Esophagus muscularis mucosa (tissue), 4 donors: ENCODE measurements at regions not wholly inside any gene's neighbourhood (a gene's known extent, or its start where the extent isn't known, plus 50 kb on each side); places are given as distances from the start of the nearest gene placed in this dataset.

ENCODE experiments used
- DNase-seq: peaks from one replicate; pipeline ENCODE4 v3.0.0-alpha.2; 2017; ENCODE audit errors: extremely low spot score
- H3K27ac ChIP-seq, 4 donors: fragments of 200-600 bp; sonication (generic); replicated peaks in 1 of 4; 1 replicate in 3 of 4; 2 replicates in 1 of 4; pipeline ENCODE4 v1.5.1; 2016 to 2019; ENCODE audit warnings: mild to moderate bottlenecking in 1 of 4
- H3K27me3 ChIP-seq, 4 donors: fragments of 200-600 bp; sonication (generic); one replicate each; pipeline versions ENCODE4 v1.5.1 to v1.6.0; 2016 to 2019
- H3K36me3 ChIP-seq, 4 donors: fragments of 200-600 bp; sonication (generic); one replicate each; pipeline ENCODE4 v1.5.1; 2016 to 2019
- H3K4me1 ChIP-seq, 4 donors: fragments of 200-600 bp; sonication (generic); one replicate each; pipeline ENCODE4 v1.5.1; 2016 to 2019
- H3K4me3 ChIP-seq, 4 donors: fragments of 200-600 bp; sonication (generic); 1 replicate in 2 of 4; 2 replicates in 2 of 4; pipeline ENCODE4 v1.5.1; 2016 to 2019; ENCODE audit warnings: mild to moderate bottlenecking in 4 of 4, moderate library complexity in 1 of 4
- H3K9me3 ChIP-seq, 4 donors: fragments of 200-600 bp; sonication (generic); 1 replicate in 3 of 4; 2 replicates in 1 of 4; pipeline ENCODE4 v1.5.1; 2016 to 2019
- CTCF ChIP-seq, 3 experiments: fragments of 200-600 bp in 2 of 3; fragments of 450-650 bp in 1 of 3; sonication (generic) in 2 of 3; IDR thresholded peaks; one replicate each; pipeline ENCODE4 v1.5.1; 2017 to 2019; ENCODE audit warnings: antibody characterized with exemption in 3 of 3, mild to moderate bottlenecking in 2 of 3, moderate library complexity in 1 of 3
- EP300 ChIP-seq: sonication (generic); formaldehyde crosslinking; IDR thresholded peaks from one replicate; pipeline ENCODE4 v1.6.1; 2017; ENCODE audit warnings: antibody characterized with exemption
- POLR2A ChIP-seq: fragments of 450-650 bp; IDR thresholded peaks from one replicate; pipeline ENCODE4 v1.6.1; 2017; ENCODE audit warnings: antibody characterized with exemption, moderate library complexity, mild to moderate bottlenecking, low read depth
- POLR2AphosphoS5 ChIP-seq, 2 donors: sonication (generic); formaldehyde crosslinking; IDR thresholded peaks; one replicate each; pipeline ENCODE4 v1.6.1; 2017; ENCODE audit warnings: antibody characterized with exemption in 2 of 2
- WGBS: methylation state at CpG from one replicate; pipeline ENCODE4 v1.1.5; 2018; 5-methylcytosine and 5-hydroxymethylcytosine counted together
- intact Hi-C: fragments of 100-400 bp; cut with DNase I; formaldehyde crosslinking; loops from one replicate; pipeline ENCODE4 v1.15.1; 2023

- DNase-seq: no peak
- Histone ChIP-seq H3K4me1 (no peaks in the 10 kb centered on the region), H3K27ac (no peak overlapping the region), H3K27me3 (no peaks in the 10 kb centered on the region), H3K4me3 (no peak overlapping the region), H3K9me3 (no peaks in the 10 kb centered on the region), H3K36me3 (no peaks in the 10 kb centered on the region)
- WGBS: 67% methylated on average over 7 of the region's 7 CpGs
- intact Hi-C loops: no loop called here
- TF ChIP-seq EP300 (no peak), CTCF (IDR thresholded peaks at IDR 0.05) (no peak), POLR2A (no peak), POLR2AphosphoS5 (IDR thresholded peaks at IDR 0.05) (no peak)
These were observed 278.1 kb upstream of the SEL1L start for GRCh38 chr14:81811705-81812269.

GRCh38 chr14:81818271-81818670 lies 284.6 kb upstream of the SEL1L start:
- H3K4me1 ChIP-seq: no peaks in the 10 kb centered on the region
- peaks cover 0 to 16% (median 7%) of the 10 kb centered on the region in 4 donors for H3K9me3 ChIP-seq
- no peaks in the 10 kb centered on the region for H3K36me3 ChIP-seq
- 81% methylated on average over 1 of the region's 1 CpG for WGBS
- intact Hi-C loops: no loop called here
- no peak for TF ChIP-seq EP300
- TF ChIP-seq CTCF (IDR thresholded peaks at IDR 0.05): no peak
- TF ChIP-seq POLR2AphosphoS5 (IDR thresholded peaks at IDR 0.05): no peak
- no peak for TF ChIP-seq POLR2A
- no peak overlapping the region for H3K27ac ChIP-seq
- no peak for DNase-seq
- H3K4me3 ChIP-seq: no peak overlapping the region
- no peaks in the 10 kb centered on the region for H3K27me3 ChIP-seq

GRCh38 chr14:81819344-81819743 lies 285.7 kb upstream of the SEL1L start:
- intact Hi-C loops: no loop called here
- no peak for DNase-seq
- WGBS: 51% methylated on average over 5 of the region's 5 CpGs
- Histone ChIP-seq H3K36me3 (no peaks in the 10 kb centered on the region), H3K4me3 (no peak overlapping the region), H3K9me3 (peaks cover 0 to 16% (median 7%) of the 10 kb centered on the region in 4 donors), H3K27me3 (no peaks in the 10 kb centered on the region), H3K27ac (no peak overlapping the region), H3K4me1 (no peaks in the 10 kb centered on the region)
- TF ChIP-seq EP300 (no peak), POLR2AphosphoS5 (IDR thresholded peaks at IDR 0.05) (no peak), CTCF (IDR thresholded peaks at IDR 0.05) (no peak), POLR2A (no peak)

GRCh38 chr14:81819910-81820309 lies 286.3 kb upstream of the SEL1L start:
- no peaks in the 10 kb centered on the region for H3K27me3 ChIP-seq

More at GRCh38 chr14:81819910-81820309, 286.3 kb upstream of the SEL1L start:
- TF ChIP-seq POLR2AphosphoS5 (IDR thresholded peaks at IDR 0.05) (no peak), EP300 (no peak), CTCF (IDR thresholded peaks at IDR 0.05) (no peak), POLR2A (no peak)
- no peaks in the 10 kb centered on the region for H3K4me1 ChIP-seq
- no peak overlapping the region for H3K27ac ChIP-seq
- WGBS: 82% methylated on average over 1 of the region's 1 CpG
- intact Hi-C loops: no loop called here
- DNase-seq: no peak
- no peak overlapping the region for H3K4me3 ChIP-seq
- H3K36me3 ChIP-seq: no peaks in the 10 kb centered on the region
- H3K9me3 ChIP-seq: peaks cover 0 to 16% (median 7%) of the 10 kb centered on the region in 4 donors
